Muscle layer of colon (tissue), 2 donors: ENCODE measurements at regions not wholly inside any gene's neighbourhood (a gene's known extent, or its start where the extent isn't known, plus 50 kb on each side); places are given as distances from the start of the nearest gene placed in this dataset.

ENCODE experiments used
- H3K27ac ChIP-seq: one replicate; pipeline ENCODE4 v1.7.0; 2013; ENCODE audit warnings: low read depth, mild to moderate bottlenecking, low read length, moderate library complexity
- H3K27me3 ChIP-seq, 2 donors: one replicate each; pipeline ENCODE4 v1.7.0; 2013; ENCODE audit warnings: low read length in 2 of 2, mild to moderate bottlenecking in 2 of 2; ENCODE audit not compliant: insufficient read depth in 2 of 2, control insufficient read depth in 1 of 2
- H3K36me3 ChIP-seq: one replicate; pipeline ENCODE4 v1.7.0; 2013; ENCODE audit warnings: mild to moderate bottlenecking, low read length; ENCODE audit not compliant: insufficient read depth
- H3K4me1 ChIP-seq: one replicate; pipeline ENCODE4 v1.7.0; 2013; ENCODE audit warnings: mild to moderate bottlenecking, low read length; ENCODE audit not compliant: insufficient read depth
- H3K4me3 ChIP-seq, 2 donors: one replicate each; pipeline ENCODE4 v1.7.0; 2013; ENCODE audit warnings: low read length in 2 of 2, low read depth in 1 of 2, mild to moderate bottlenecking in 1 of 2, moderate library complexity in 1 of 2
- H3K9ac ChIP-seq: one replicate; pipeline ENCODE4 v1.7.0; 2013; ENCODE audit warnings: low read length
- H3K9me3 ChIP-seq: one replicate; pipeline ENCODE4 v1.7.0; 2013; ENCODE audit warnings: mild to moderate bottlenecking, low read length
- donor health status: abdominal sarcoma.
- donor health status: Adenocarcinoma of cecum.

- Histone ChIP-seq H3K27ac (no peak overlapping the region), H3K36me3 (no peaks in the 10 kb centered on the region), H3K4me1 (peaks cover 39% of the 10 kb centered on the region), H3K4me3 (no peak overlapping the region), H3K9ac (no peak overlapping the region), H3K9me3 (no peaks in the 10 kb centered on the region), H3K27me3 (no peaks in the 10 kb centered on the region)
Measured at GRCh38 chr2:215707608-215708007, 271.7 kb upstream of the FN1 start.

GRCh38 chr2:215705771-215706361 lies 270.0 kb upstream of the FN1 start:
- H3K9ac ChIP-seq = no peak overlapping the region
- no peaks in the 10 kb centered on the region for H3K9me3 ChIP-seq
- H3K27ac ChIP-seq = peak overlapping the region; percentile 77
- H3K4me3 ChIP-seq = no peak overlapping the region
- H3K4me1 ChIP-seq = peaks cover 31% of the 10 kb centered on the region
- no peaks in the 10 kb centered on the region for H3K36me3 ChIP-seq
- H3K27me3 ChIP-seq = no peaks in the 10 kb centered on the region

GRCh38 chr2:215705281-215705680 lies 269.4 kb upstream of the FN1 start:
- no peaks in the 10 kb centered on the region for H3K36me3 ChIP-seq
- no peak overlapping the region for H3K4me3 ChIP-seq
- H3K27ac ChIP-seq = peak overlapping the region; percentile 77
- H3K9me3 ChIP-seq = no peaks in the 10 kb centered on the region
- H3K4me1 ChIP-seq = peaks cover 36% of the 10 kb centered on the region
- no peak overlapping the region for H3K9ac ChIP-seq
- H3K27me3 ChIP-seq = no peaks in the 10 kb centered on the region

- Histone ChIP-seq H3K36me3 (no peaks in the 10 kb centered on the region), H3K4me3 (no peak overlapping the region), H3K4me1 (peaks cover 37% of the 10 kb centered on the region), H3K9ac (no peak overlapping the region), H3K27ac (peak overlapping the region; percentile 59), H3K9me3 (no peaks in the 10 kb centered on the region), H3K27me3 (no peaks in the 10 kb centered on the region)
Measured at GRCh38 chr2:215702116-215702902, 266.4 kb upstream of the FN1 start.

- peak overlapping the region; percentile 59 for H3K27ac ChIP-seq
- peaks cover 25% of the 10 kb centered on the region for H3K4me1 ChIP-seq
- no peak overlapping the region for H3K4me3 ChIP-seq
- H3K36me3 ChIP-seq = no peaks in the 10 kb centered on the region
- H3K27me3 ChIP-seq = no peaks in the 10 kb centered on the region
- H3K9ac ChIP-seq = peak overlapping the region; percentile 23
- H3K9me3 ChIP-seq = no peaks in the 10 kb centered on the region
Measured at GRCh38 chr2:215699700-215700538, 264.1 kb upstream of the FN1 start.

- H3K27me3 ChIP-seq = no peaks in the 10 kb centered on the region
- H3K4me3 ChIP-seq = no peak overlapping the region
- no peak overlapping the region for H3K27ac ChIP-seq
- no peak overlapping the region for H3K9ac ChIP-seq
- H3K36me3 ChIP-seq = no peaks in the 10 kb centered on the region
- H3K9me3 ChIP-seq = no peaks in the 10 kb centered on the region
- peaks cover 27% of the 10 kb centered on the region for H3K4me1 ChIP-seq
Measured at GRCh38 chr2:215699018-215699417, 263.1 kb upstream of the FN1 start.

- Histone ChIP-seq H3K36me3 (no peaks in the 10 kb centered on the region), H3K9ac (no peak overlapping the region), H3K9me3 (no peaks in the 10 kb centered on the region), H3K4me1 (peaks cover 31% of the 10 kb centered on the region), H3K27ac (peak overlapping the region; percentile 7), H3K27me3 (no peaks in the 10 kb centered on the region), H3K4me3 (no peak overlapping the region)
Measured at GRCh38 chr2:215698566-215698965, 262.7 kb upstream of the FN1 start.

GRCh38 chr2:215697496-215697895 lies 261.6 kb upstream of the FN1 start:
- Histone ChIP-seq H3K27me3 (no peaks in the 10 kb centered on the region), H3K36me3 (no peaks in the 10 kb centered on the region), H3K27ac (no peak overlapping the region), H3K9me3 (no peaks in the 10 kb centered on the region), H3K9ac (no peak overlapping the region), H3K4me1 (peaks cover 41% of the 10 kb centered on the region), H3K4me3 (no peak overlapping the region)

GRCh38 chr2:215697003-215697402 lies 261.1 kb upstream of the FN1 start:
- H3K4me3 ChIP-seq = no peak overlapping the region
- no peaks in the 10 kb centered on the region for H3K36me3 ChIP-seq
- no peak overlapping the region for H3K9ac ChIP-seq
- H3K9me3 ChIP-seq = no peaks in the 10 kb centered on the region
- H3K4me1 ChIP-seq = peaks cover 41% of the 10 kb centered on the region
- no peaks in the 10 kb centered on the region for H3K27me3 ChIP-seq
- H3K27ac ChIP-seq = no peak overlapping the region

- Histone ChIP-seq H3K4me1 (peaks cover 47% of the 10 kb centered on the region), H3K36me3 (no peaks in the 10 kb centered on the region), H3K27ac (no peak overlapping the region), H3K9me3 (no peaks in the 10 kb centered on the region), H3K9ac (no peak overlapping the region), H3K4me3 (no peak overlapping the region), H3K27me3 (no peaks in the 10 kb centered on the region)
Measured at GRCh38 chr2:215695861-215696260, 260.0 kb upstream of the FN1 start.

- Histone ChIP-seq H3K27me3 (no peaks in the 10 kb centered on the region), H3K4me3 (no peak overlapping the region), H3K4me1 (peaks cover 35% of the 10 kb centered on the region), H3K9ac (no peak overlapping the region), H3K36me3 (no peaks in the 10 kb centered on the region), H3K9me3 (no peaks in the 10 kb centered on the region), H3K27ac (peak overlapping the region; percentile 35)
Measured at GRCh38 chr2:215693999-215694580, 258.2 kb upstream of the FN1 start.
